ENCODE measurements at regions not wholly inside any gene's neighbourhood (a gene's known extent, or its start where the extent isn't known, plus 50 kb on each side); places are given as distances from the start of the nearest gene placed in this dataset.

- intact Hi-C loops (cut with micrococcal nuclease; ENCODE audit: unreplicated experiment): no loop called here
- no peak for TF ChIP-seq EZH2 (IDR thresholded peaks at IDR 0.05; ENCODE audit: borderline replicate concordance, low read depth, low read length, poor library complexity, severe bottlenecking)
- TF ChIP-seq, protein P1, sequence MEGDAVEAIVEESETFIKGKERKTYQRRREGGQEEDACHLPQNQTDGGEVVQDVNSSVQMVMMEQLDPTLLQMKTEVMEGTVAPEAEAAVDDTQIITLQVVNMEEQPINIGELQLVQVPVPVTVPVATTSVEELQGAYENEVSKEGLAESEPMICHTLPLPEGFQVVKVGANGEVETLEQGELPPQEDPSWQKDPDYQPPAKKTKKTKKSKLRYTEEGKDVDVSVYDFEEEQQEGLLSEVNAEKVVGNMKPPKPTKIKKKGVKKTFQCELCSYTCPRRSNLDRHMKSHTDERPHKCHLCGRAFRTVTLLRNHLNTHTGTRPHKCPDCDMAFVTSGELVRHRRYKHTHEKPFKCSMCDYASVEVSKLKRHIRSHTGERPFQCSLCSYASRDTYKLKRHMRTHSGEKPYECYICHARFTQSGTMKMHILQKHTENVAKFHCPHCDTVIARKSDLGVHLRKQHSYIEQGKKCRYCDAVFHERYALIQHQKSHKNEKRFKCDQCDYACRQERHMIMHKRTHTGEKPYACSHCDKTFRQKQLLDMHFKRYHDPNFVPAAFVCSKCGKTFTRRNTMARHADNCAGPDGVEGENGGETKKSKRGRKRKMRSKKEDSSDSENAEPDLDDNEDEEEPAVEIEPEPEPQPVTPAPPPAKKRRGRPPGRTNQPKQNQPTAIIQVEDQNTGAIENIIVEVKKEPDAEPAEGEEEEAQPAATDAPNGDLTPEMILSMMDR (conservative IDR thresholded peaks at IDR 0.05; ENCODE audit: low read depth, low read length): no peak
- H3K36me3 ChIP-seq (ENCODE audit: insufficient read depth, low read length, poor library complexity, severe bottlenecking): no peaks in the 10 kb centered on the region
- no peaks in the 10 kb centered on the region for H3K4me1 ChIP-seq (ENCODE audit: insufficient read depth, low read length, poor library complexity, severe bottlenecking)
- no TSS peak for BruUV-seq (replicated peaks)
- no peaks in the 10 kb centered on the region for H3K9me3 ChIP-seq (ENCODE audit: low read depth, low read length, poor library complexity, severe bottlenecking)
- ChIA-PET CTCF (no interaction called here), POLR2A (ENCODE audit: low non-redundant PET) (no interaction called here)
- no peak for DNase-seq (ENCODE audit: low spot score)
- H3K27me3 ChIP-seq (replicated peaks; ENCODE audit: insufficient read depth, low read depth, low read length, poor library complexity): peaks cover 4% of the 10 kb centered on the region
- no peak overlapping the region for H3K4me3 ChIP-seq (ENCODE audit: low read depth, low read length, poor library complexity, severe bottlenecking)
- H3K27ac ChIP-seq (ENCODE audit: low read depth, low read length, poor library complexity, severe bottlenecking): no peak overlapping the region
These were observed 67.7 kb upstream of the LRFN2 start for GRCh38 chr6:40654828-40655227.

DNA sequence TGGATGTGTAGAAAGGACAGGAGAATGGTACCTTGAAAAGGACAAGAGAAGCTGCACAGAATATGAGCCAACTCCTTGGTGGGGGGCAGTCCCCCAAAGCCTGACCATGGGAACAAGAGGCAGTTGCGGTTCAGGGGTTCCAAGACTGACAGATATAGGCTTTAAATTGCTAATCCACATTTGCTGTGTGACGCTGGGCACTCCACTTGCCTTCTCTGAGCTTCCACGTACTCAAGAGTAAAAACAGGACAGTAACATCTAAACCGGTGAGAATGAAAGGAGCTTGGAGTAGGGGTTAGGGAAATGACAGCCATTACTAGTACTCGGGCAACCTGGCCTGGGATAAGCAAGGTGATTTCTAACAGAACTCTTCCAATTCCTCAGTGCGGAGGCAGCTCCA, 57.9 kb upstream of the LRFN2 start:
- POLR2A ChIA-PET (ENCODE audit: low non-redundant PET): no interaction called here
- no peaks in the 10 kb centered on the region for H3K36me3 ChIP-seq (ENCODE audit: insufficient read depth, low read length, poor library complexity, severe bottlenecking)
- H3K4me1 ChIP-seq (ENCODE audit: insufficient read depth, low read length, poor library complexity, severe bottlenecking): no peaks in the 10 kb centered on the region
- no peaks in the 10 kb centered on the region for H3K9me3 ChIP-seq (ENCODE audit: low read depth, low read length, poor library complexity, severe bottlenecking)
- CTCF ChIA-PET: no interaction called here
- no TSS peak for BruUV-seq (replicated peaks)
- H3K27ac ChIP-seq (ENCODE audit: low read depth, low read length, poor library complexity, severe bottlenecking): no peak overlapping the region
- intact Hi-C loops (cut with micrococcal nuclease; ENCODE audit: unreplicated experiment): no loop called here
- DNase-seq (ENCODE audit: low spot score): no peak
- H3K27me3 ChIP-seq (replicated peaks; ENCODE audit: insufficient read depth, low read depth, low read length, poor library complexity): peaks cover 32% of the 10 kb centered on the region
- H3K4me3 ChIP-seq (ENCODE audit: low read depth, low read length, poor library complexity, severe bottlenecking): no peak overlapping the region
- no peak for TF ChIP-seq EZH2 (IDR thresholded peaks at IDR 0.05; ENCODE audit: borderline replicate concordance, low read depth, low read length, poor library complexity, severe bottlenecking)
- TF ChIP-seq, protein P1 (conservative IDR thresholded peaks at IDR 0.05; ENCODE audit: low read depth, low read length): no peak

DNA sequence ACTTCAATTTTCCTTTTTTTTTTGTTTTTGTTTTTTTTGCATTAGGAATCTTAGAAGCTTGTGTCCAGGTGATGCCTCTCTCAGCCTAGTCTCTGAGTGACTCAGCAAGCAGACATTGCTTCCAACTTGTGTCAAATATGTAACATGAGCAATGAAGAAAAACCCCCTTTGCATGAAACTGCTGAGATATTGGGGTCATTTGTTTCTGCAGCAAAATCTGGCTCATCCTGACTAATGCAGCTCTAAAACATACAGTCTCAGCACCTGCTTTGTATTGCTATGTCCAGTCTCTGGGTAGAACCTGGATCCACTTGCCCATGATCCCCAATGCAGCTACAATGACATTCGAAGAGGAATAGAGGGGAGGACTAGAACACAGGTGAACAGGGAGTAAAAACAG, 55.7 kb upstream of the LRFN2 start:
- no TSS peak for BruUV-seq (replicated peaks)
- Histone ChIP-seq H3K36me3 (ENCODE audit: insufficient read depth, low read length, poor library complexity, severe bottlenecking) (no peaks in the 10 kb centered on the region), H3K4me3 (ENCODE audit: low read depth, low read length, poor library complexity, severe bottlenecking) (no peak overlapping the region), H3K27ac (ENCODE audit: low read depth, low read length, poor library complexity, severe bottlenecking) (no peak overlapping the region), H3K4me1 (ENCODE audit: insufficient read depth, low read length, poor library complexity, severe bottlenecking) (no peaks in the 10 kb centered on the region), H3K27me3 (replicated peaks; ENCODE audit: insufficient read depth, low read depth, low read length, poor library complexity) (peaks cover 22% of the 10 kb centered on the region), H3K9me3 (ENCODE audit: low read depth, low read length, poor library complexity, severe bottlenecking) (no peaks in the 10 kb centered on the region)
- CTCF ChIA-PET: no interaction called here
- DNase-seq (ENCODE audit: low spot score): no peak
- no peak for TF ChIP-seq EZH2 (IDR thresholded peaks at IDR 0.05; ENCODE audit: borderline replicate concordance, low read depth, low read length, poor library complexity, severe bottlenecking)
- POLR2A ChIA-PET (ENCODE audit: low non-redundant PET): no interaction called here
- intact Hi-C loops (cut with micrococcal nuclease; ENCODE audit: unreplicated experiment): no loop called here

DNA sequence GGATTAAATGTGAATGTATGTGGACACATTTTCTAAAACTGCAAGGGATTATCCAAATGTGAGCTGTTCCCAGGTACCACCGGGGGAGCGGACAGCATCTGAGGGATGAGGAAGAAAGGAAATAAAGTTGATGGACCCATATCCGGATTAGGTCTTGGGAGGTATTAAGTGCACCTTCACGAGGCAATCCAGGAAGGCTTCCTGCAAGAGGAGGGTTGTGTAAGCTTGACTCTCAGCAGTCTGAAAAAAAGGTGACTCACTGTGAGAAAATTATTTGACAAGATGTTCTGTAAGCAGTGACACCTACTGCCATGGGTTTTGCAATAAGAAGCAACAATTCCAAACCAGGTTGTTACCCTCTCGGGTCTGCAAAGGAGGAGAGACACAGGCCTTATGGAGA, 55.0 kb upstream of the LRFN2 start:
- intact Hi-C loops (cut with micrococcal nuclease; ENCODE audit: unreplicated experiment): no loop called here
- no peak for TF ChIP-seq EZH2 (IDR thresholded peaks at IDR 0.05; ENCODE audit: borderline replicate concordance, low read depth, low read length, poor library complexity, severe bottlenecking)
- TF ChIP-seq, protein P1 (conservative IDR thresholded peaks at IDR 0.05; ENCODE audit: low read depth, low read length): no peak
- Histone ChIP-seq H3K27me3 (replicated peaks; ENCODE audit: insufficient read depth, low read depth, low read length, poor library complexity) (peaks cover 16% of the 10 kb centered on the region), H3K36me3 (ENCODE audit: insufficient read depth, low read length, poor library complexity, severe bottlenecking) (no peaks in the 10 kb centered on the region), H3K27ac (ENCODE audit: low read depth, low read length, poor library complexity, severe bottlenecking) (no peak overlapping the region), H3K9me3 (ENCODE audit: low read depth, low read length, poor library complexity, severe bottlenecking) (no peaks in the 10 kb centered on the region), H3K4me1 (ENCODE audit: insufficient read depth, low read length, poor library complexity, severe bottlenecking) (no peaks in the 10 kb centered on the region), H3K4me3 (ENCODE audit: low read depth, low read length, poor library complexity, severe bottlenecking) (no peak overlapping the region)
- POLR2A ChIA-PET (ENCODE audit: low non-redundant PET): no interaction called here
- CTCF ChIA-PET: no interaction called here
- no TSS peak for BruUV-seq (replicated peaks)
- no peak for DNase-seq (ENCODE audit: low spot score)
